Activated CD8-positive, alpha-beta memory T cell treated with anti-CD3 and anti-CD28 coated beads for 36 hours (primary cell): ENCODE measurements at regions not wholly inside any gene's neighbourhood (a gene's known extent, or its start where the extent isn't known, plus 50 kb on each side); places are given as distances from the start of the nearest gene placed in this dataset.
"Not testable (repeated sequence)": the region's sequence is repeated elsewhere in the genome, so short reads cannot be mapped to it uniquely, and the experiment has no call there.

Experiments used
- CTCF ChIA-PET: fragments of 350-600 bp; sonication (Branson Sonifier 250); formaldehyde crosslinking; loops from one replicate; lab custom pipeline; 2021; ENCODE audit warnings: antibody characterized with exemption; lab: Charles Lee
- POLR2A ChIA-PET: fragments of 350-600 bp; sonication (Branson Sonifier 250); formaldehyde crosslinking; loops from one replicate; lab custom pipeline; 2021; ENCODE audit warnings: antibody characterized with exemption; lab: Charles Lee

DNA sequence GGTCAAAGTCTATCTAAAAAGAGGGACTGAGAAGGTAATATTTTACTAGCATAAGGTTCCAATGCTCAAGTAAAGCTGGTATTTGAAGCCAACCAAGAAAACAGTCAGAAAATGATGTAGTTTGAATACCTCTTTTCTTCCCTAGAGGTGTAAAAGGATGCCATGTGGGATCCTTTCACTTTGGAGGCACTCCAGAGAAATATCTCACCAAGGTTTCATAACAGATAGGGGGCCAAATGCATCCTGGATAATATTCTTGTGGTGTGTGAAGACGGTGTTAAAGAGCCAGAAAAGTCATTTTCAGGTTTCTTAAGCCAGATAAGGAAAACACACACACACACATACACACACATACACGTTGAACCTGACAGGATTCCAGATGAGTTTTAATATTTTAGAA lies 136.1 kb upstream of the PRKD1 start:
- CTCF ChIA-PET = no interaction called here
- POLR2A ChIA-PET = no interaction called here

- CTCF ChIA-PET = no interaction called here
- POLR2A ChIA-PET = no interaction called here
Measured at GRCh38 chr14:30064454-30064853, 136.8 kb upstream of the PRKD1 start.

DNA sequence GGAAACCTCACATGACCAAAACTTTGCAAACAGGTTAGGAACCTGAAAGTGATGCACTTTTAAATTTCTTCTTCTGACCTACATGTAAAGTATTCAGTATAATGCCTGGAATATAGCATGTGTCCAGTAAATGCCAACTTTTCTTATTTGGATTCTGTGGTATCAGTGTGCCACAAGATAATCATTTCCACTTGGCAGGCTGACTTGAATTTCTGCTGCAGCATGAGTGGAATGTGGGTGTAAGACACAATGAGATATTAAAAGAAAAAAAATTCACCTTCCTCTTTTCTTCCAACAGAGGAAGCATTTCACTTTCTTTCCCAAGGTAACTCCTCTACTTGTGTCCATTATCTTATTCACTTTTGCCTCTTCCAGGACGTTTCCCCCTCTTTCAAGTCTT lies 141.9 kb upstream of the PRKD1 start:
- ChIA-PET CTCF (no interaction called here), POLR2A (no interaction called here)

GRCh38 chr14:30072454-30072853 lies 144.8 kb upstream of the PRKD1 start:
- CTCF ChIA-PET, POLR2A ChIA-PET: not testable (repeated sequence)

DNA sequence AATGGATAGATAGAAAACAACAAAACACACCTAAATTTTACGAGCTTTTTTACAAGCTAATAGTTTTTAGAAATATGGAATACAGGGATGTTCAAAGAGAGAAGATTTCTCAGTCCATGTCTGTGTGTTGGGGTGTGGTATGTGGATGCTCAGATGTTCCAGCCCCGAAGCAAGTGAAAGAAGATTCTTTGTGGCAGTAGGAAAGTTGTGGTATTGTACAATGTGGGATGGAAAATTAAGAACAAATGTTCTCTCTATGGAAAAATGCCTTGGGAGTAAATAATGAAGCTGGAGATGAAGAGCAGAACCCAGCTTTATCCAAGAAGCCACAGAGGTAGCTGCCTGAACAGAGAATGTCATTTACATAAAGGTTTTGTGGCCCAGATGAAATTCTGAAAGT lies 150.3 kb upstream of the PRKD1 start:
- POLR2A ChIA-PET = no interaction called here
- CTCF ChIA-PET = no interaction called here

GRCh38 chr14:30078811-30079402 lies 151.3 kb upstream of the PRKD1 start:
- CTCF ChIA-PET = no interaction called here
- POLR2A ChIA-PET = no interaction called here

GRCh38 chr14:30082486-30082885 lies 154.8 kb upstream of the PRKD1 start:
- CTCF ChIA-PET = no interaction called here

DNA sequence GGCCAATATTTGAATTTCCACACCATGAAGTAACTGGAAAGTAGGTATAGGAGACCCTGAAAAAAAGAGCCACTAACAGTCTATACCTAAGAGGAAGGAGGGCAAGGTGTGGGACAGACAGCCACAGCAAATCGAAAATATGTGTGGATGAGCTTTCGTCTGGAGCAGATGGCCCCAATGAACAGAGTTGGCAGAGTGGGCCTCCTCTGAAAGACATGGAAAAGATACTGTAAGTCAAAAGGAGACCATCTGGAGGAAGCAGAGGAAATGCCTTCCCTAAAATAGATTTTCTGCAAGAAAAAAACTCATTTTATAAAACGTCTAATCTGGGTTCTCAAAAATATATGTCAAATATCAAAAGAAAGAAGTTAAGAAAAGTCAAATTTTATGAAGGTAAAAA lies 157.2 kb upstream of the PRKD1 start:
- POLR2A ChIA-PET = no interaction called here
- CTCF ChIA-PET = no interaction called here

More at GRCh38 chr14:30082486-30082885, 154.8 kb upstream of the PRKD1 start:
- POLR2A ChIA-PET = no interaction called here

DNA sequence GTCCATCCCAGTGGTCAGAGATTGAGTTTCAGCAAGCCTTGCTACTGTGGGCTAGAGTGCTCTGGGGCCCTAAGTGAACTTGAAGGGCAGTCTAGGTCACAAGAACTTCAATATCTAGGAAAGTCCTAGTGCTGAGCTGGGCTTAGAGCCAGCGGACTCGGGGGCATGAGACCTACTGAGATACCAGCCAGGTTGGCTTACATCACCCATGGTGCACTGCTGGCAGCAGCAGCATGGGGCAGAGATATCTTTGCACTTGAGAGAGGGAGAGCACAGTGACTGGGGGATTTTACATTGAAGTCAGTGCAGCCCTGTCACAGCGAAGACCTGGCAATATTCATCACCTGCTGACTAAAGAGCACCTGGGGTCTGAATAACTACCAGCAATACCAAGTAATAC lies 158.3 kb upstream of the PRKD1 start:
- ChIA-PET CTCF (no interaction called here), POLR2A (no interaction called here)

DNA sequence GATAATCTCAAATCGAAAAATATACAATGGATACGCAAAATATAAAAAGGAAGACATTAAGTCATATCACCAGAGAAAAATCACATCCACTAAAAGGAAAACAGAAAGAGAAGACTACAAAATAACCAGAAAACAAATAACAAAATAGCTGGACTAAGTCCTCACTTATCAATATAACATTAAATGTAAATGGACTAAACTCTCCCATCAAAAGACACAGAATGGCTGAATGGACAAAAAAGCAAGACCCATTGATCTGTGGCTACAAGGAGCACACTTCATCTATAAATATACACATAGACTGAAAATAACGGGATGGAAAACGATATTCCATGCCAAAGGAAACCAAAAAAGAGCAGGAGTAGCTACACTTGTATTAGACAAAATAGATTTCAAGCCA lies 161.0 kb upstream of the PRKD1 start:
- ChIA-PET CTCF (no interaction called here), POLR2A (no interaction called here)

DNA sequence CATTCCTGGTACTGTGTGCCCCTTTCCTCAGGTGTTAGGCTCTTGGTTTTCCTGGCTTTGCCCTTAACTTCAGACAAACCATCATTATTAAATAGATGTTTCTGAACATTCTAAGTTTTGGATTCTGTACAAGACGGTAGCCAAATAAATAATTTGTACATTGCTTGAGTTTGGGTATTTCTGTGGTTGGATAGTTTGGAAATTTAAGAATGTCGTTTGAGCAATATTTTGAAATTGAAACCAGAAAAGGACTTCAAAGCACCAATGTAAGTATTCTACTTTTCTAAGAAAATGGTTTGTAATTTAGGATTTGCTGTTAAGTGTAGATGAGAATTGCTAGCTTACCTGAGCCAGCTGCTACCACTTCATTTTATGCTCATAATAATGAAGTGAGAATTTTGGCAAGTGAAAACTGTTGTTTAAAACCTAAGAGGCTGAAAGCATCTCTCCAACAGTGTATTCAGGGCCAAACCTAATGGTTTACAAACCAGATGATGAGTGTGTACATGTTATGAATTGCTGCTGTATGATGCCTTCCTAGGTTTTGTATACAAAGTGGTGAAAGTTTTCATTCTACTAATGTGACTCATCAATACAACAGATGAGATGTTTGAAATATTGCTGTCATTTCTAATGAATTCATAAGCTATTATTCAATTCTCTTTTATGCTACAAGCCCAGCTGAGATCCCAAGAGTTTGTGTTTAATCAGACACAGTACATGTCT lies 181.5 kb upstream of the PRKD1 start:
- CTCF ChIA-PET = no interaction called here
- POLR2A ChIA-PET = no interaction called here

- POLR2A ChIA-PET = no interaction called here
- CTCF ChIA-PET = no interaction called here
Measured at GRCh38 chr14:30114051-30114450, 186.4 kb upstream of the PRKD1 start.

- CTCF ChIA-PET = no interaction called here
- POLR2A ChIA-PET = no interaction called here
Measured at GRCh38 chr14:30115756-30116155, 188.1 kb upstream of the PRKD1 start.

DNA sequence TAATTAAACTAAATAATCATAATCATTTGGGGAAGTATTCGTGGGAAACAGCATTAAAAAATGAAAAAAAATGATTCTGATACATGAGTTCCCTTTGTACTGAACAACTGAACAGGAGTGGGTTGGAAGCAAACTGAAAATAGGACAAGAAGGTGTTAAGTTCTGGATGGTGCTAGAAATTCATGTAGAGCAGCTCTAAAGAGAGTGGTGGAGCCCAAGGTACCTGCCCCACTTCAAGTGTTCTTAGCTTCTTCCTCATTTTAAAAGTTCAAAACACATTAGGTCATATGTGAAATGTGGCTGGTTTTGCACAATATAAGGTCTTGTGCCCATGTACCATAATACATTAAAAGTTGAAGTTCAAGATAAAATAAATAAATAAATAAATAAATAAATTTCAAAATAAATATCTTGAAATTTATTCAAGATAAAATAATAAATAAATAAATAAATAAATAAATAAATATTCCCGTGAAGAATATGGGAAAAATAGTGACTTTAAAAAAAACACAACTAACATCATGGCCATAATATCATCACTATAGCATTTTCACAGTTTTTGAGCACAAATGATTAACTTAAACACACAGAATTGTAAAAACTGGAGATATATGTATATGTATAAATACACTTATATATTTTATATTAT lies 191.5 kb upstream of the PRKD1 start:
- ChIA-PET POLR2A (no interaction called here), CTCF (no interaction called here)

DNA sequence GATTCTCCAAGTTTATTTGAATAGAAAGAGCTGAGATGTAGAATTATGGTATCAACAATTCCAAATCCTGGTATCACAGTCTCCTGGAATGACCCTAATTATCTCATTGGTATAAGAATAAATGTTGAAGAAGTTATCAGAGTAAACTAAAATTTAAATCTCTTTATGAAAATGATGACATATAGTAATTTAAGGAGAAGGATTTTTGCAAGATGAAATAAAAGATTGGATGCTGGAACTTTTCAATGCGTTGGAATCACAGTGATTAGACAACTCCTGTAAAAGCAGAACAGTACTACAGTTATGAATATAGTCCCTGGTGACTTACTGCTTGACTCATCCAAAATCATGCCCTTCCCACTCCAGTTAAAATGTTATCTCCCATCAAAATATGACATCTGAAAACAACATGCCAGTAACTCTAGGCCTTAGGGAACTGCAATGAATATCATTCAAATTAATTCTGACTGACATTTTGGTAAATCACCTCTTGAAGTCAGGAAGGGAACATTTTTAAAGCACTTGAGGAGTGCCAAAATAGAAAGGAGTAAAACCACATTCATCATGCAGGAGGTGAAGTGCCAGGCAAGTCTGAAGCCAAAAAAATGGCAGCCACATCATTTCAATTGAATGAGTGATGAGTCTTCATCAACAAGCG lies 197.8 kb upstream of the PRKD1 start:
- ChIA-PET POLR2A (no interaction called here), CTCF (no interaction called here)

GRCh38 chr14:30129807-30130206 lies 202.2 kb upstream of the PRKD1 start:
- CTCF ChIA-PET = no interaction called here

DNA sequence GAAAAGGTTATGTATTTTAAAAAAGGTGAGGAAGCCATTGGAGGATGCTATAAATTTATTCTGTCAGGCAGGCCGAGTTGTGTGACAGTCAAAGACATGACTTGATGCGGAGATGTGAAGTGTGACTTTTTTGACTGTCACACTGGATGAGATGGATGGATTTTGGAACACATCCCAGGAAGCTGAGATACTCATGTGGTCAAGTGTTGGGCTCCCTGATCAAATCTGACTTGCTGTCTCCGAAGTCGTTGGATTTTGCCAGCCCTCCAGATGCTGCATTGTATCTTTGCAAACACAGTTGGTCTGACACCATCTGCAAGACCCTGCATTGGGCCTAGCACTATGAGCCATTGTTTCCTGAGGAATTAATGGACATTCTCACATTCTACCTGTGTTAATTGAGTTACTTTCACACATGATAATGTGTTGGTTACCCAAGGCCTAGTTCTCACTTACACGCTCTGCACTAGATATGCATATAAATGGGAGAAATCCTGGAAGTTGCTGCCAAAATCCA lies 204.0 kb upstream of the PRKD1 start:
- ChIA-PET CTCF (no interaction called here), POLR2A (no interaction called here)

More at GRCh38 chr14:30129807-30130206, 202.2 kb upstream of the PRKD1 start:
- POLR2A ChIA-PET = no interaction called here

- CTCF ChIA-PET = no interaction called here
- POLR2A ChIA-PET = no interaction called here
Measured at GRCh38 chr14:30132196-30132595, 204.5 kb upstream of the PRKD1 start.

DNA sequence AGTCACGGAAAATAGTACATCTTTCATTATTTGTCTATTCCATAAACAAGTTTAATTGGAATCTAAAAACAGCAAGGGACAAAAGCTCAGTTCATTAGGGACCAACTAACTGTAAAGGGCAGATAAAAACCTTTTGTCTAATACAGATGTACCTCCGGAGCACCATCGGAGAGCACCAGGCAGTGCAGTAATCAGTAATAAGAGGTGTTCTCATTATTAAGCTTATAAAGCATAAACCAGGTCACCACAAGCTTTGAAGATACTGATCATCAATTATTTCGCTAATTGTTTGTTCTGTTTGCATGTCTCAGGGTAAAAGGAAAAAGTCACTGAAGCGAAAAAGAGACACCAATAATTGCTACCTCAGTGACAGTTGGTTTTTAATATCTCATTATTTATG lies 207.3 kb upstream of the PRKD1 start:
- ChIA-PET CTCF (no interaction called here), POLR2A (no interaction called here)

- CTCF ChIA-PET = no interaction called here
- POLR2A ChIA-PET = no interaction called here
Measured at GRCh38 chr14:30138567-30138966, 210.9 kb upstream of the PRKD1 start.
